Natural killer cell treated with Interleukin-12 subunit alpha and Interleukin-12 subunit beta and Interleukin-15 and Interleukin-18, amount 100 ng/mL, for 72 hours (primary cell): ENCODE measurements at regions not wholly inside any gene's neighbourhood (a gene's known extent, or its start where the extent isn't known, plus 50 kb on each side); places are given as distances from the start of the nearest gene placed in this dataset.
A peak's percentile ranks its signal among the peaks of the same experiment; 100 is the strongest.

Experiments used
- ATAC-seq, 2 donors: fragments of 150-1000 bp; cut with Tn5 transposase in 1 of 2; sonication (Bioruptor Pico), chemical (Tn5 transposase) in 1 of 2; 2 replicates each; pipeline ENCODE4 v1.10.0; 2021
- DNase-seq: peaks from one replicate; pipeline ENCODE4 v3.0.0; 2022; ENCODE audit warnings: low spot score
- H3K27ac Mint-ChIP-seq, 2 donors: 1 replicate in 1 of 2; 2 replicates in 1 of 2; pipeline ENCODE4 v1.8.0; 2022; ENCODE audit warnings: mixed read lengths in 2 of 2, mild to moderate bottlenecking in 1 of 2, moderate library complexity in 1 of 2
- H3K27me3 Mint-ChIP-seq, 2 donors: 1 replicate in 1 of 2; 2 replicates in 1 of 2; pipeline ENCODE4 v1.8.0; 2022; ENCODE audit warnings: mixed read lengths in 2 of 2
- H3K36me3 Mint-ChIP-seq: one replicate; pipeline ENCODE4 v1.8.0; 2022; ENCODE audit warnings: mixed read lengths
- H3K4me1 Mint-ChIP-seq, 2 donors: 1 replicate in 1 of 2; 2 replicates in 1 of 2; pipeline ENCODE4 v1.8.0; 2022; ENCODE audit warnings: low read depth in 2 of 2, mixed read lengths in 2 of 2, mild to moderate bottlenecking in 1 of 2
- H3K4me3 Mint-ChIP-seq: one replicate; pipeline ENCODE4 v1.8.0; 2022; ENCODE audit warnings: mixed read lengths
- H3K9me3 Mint-ChIP-seq: 2 replicates; pipeline ENCODE4 v1.8.0; 2022; ENCODE audit warnings: mixed read lengths

- H3K9me3 Mint-ChIP-seq, result no peaks in the 10 kb centered on the region
- no peak overlapping the region for H3K27ac Mint-ChIP-seq
- H3K4me1 Mint-ChIP-seq, result no peaks in the 10 kb centered on the region
- H3K27me3 Mint-ChIP-seq, result peaks cover 0 to 2% of the 10 kb centered on the region in 2 donors
- H3K4me3 Mint-ChIP-seq, result no peak overlapping the region
- H3K36me3 Mint-ChIP-seq, result no peaks in the 10 kb centered on the region
- ATAC-seq, result no peak
- DNase-seq, result no peak
Observed at GRCh38 chr10:130458509-130458908, 322.3 kb downstream of the GLRX3 start.

GRCh38 chr10:130459011-130459410 is 322.8 kb downstream of the GLRX3 start:
- ATAC-seq (no peak), DNase-seq (no peak)
- Mint-ChIP-seq H3K9me3 (no peaks in the 10 kb centered on the region), H3K4me3 (no peak overlapping the region), H3K27ac (no peak overlapping the region), H3K36me3 (no peaks in the 10 kb centered on the region), H3K27me3 (peaks cover 0 to 2% of the 10 kb centered on the region in 2 donors), H3K4me1 (peaks cover 0 to 2% of the 10 kb centered on the region in 2 donors)

- Mint-ChIP-seq H3K36me3 (no peaks in the 10 kb centered on the region), H3K27me3 (peaks cover 0 to 2% of the 10 kb centered on the region in 2 donors), H3K4me1 (peaks cover 0 to 2% of the 10 kb centered on the region in 2 donors), H3K9me3 (no peaks in the 10 kb centered on the region), H3K4me3 (no peak overlapping the region), H3K27ac (no peak overlapping the region)
- DNase-seq (no peak), ATAC-seq (no peak)
Observed at GRCh38 chr10:130459851-130460490, 323.8 kb downstream of the GLRX3 start.

GRCh38 chr10:130461631-130462030 is 325.4 kb downstream of the GLRX3 start:
- DNase-seq (no peak), ATAC-seq (no peak)
- no peaks in the 10 kb centered on the region for H3K9me3 Mint-ChIP-seq
- H3K4me3 Mint-ChIP-seq, result no peak overlapping the region
- H3K27me3 Mint-ChIP-seq, result peaks cover 0 to 2% of the 10 kb centered on the region in 2 donors
- no peaks in the 10 kb centered on the region for H3K36me3 Mint-ChIP-seq
- peaks cover 0 to 2% of the 10 kb centered on the region in 2 donors for H3K4me1 Mint-ChIP-seq
- H3K27ac Mint-ChIP-seq, result no peak overlapping the region

- Mint-ChIP-seq H3K9me3 (peaks cover 4% of the 10 kb centered on the region), H3K4me3 (no peak overlapping the region), H3K36me3 (no peaks in the 10 kb centered on the region), H3K27me3 (peaks cover 0 to 2% of the 10 kb centered on the region in 2 donors), H3K4me1 (peaks cover 0 to 2% of the 10 kb centered on the region in 2 donors), H3K27ac (no peak overlapping the region)
- peak; percentile 48 to 57 for ATAC-seq
- no peak for DNase-seq
Observed at GRCh38 chr10:130463104-130463875, 327.1 kb downstream of the GLRX3 start.

GRCh38 chr10:130463876-130464364 is 327.7 kb downstream of the GLRX3 start:
- peaks cover 0 to 2% of the 10 kb centered on the region in 2 donors for H3K27me3 Mint-ChIP-seq
- DNase-seq, result no peak

GRCh38 chr10:130464426-130464825 is 328.2 kb downstream of the GLRX3 start:
- no peak for ATAC-seq
- peaks cover 0 to 2% of the 10 kb centered on the region in 2 donors for H3K4me1 Mint-ChIP-seq
- H3K27ac Mint-ChIP-seq, result no peak overlapping the region
- DNase-seq, result no peak
- H3K4me3 Mint-ChIP-seq, result no peak overlapping the region
- H3K27me3 Mint-ChIP-seq, result peaks cover under 1 to 2% of the 10 kb centered on the region in 2 donors
- peaks cover 7% of the 10 kb centered on the region for H3K9me3 Mint-ChIP-seq
- H3K36me3 Mint-ChIP-seq, result no peaks in the 10 kb centered on the region

More at GRCh38 chr10:130463876-130464364, 327.7 kb downstream of the GLRX3 start:
- Mint-ChIP-seq H3K27ac (no peak overlapping the region), H3K4me1 (peaks cover 0 to 2% of the 10 kb centered on the region in 2 donors), H3K9me3 (peaks cover 7% of the 10 kb centered on the region), H3K36me3 (no peaks in the 10 kb centered on the region), H3K4me3 (no peak overlapping the region)
- ATAC-seq, result no peak

GRCh38 chr10:130466271-130466997 is 330.2 kb downstream of the GLRX3 start:
- Mint-ChIP-seq H3K9me3 (peaks cover 10% of the 10 kb centered on the region), H3K27me3 (peaks cover 2 to 6% of the 10 kb centered on the region in 2 donors), H3K4me3 (no peak overlapping the region), H3K4me1 (peaks cover 0 to 2% of the 10 kb centered on the region in 2 donors), H3K36me3 (no peaks in the 10 kb centered on the region), H3K27ac (no peak overlapping the region)
- no peak for ATAC-seq
- no peak for DNase-seq

- Mint-ChIP-seq H3K4me3 (no peak overlapping the region), H3K4me1 (no peaks in the 10 kb centered on the region), H3K27ac (no peak overlapping the region)
Observed at GRCh38 chr10:130470286-130470685, 334.1 kb downstream of the GLRX3 start.

GRCh38 chr10:130470973-130471372 is 334.8 kb downstream of the GLRX3 start:
- DNase-seq, result no peak
- Mint-ChIP-seq H3K36me3 (no peaks in the 10 kb centered on the region), H3K4me1 (no peaks in the 10 kb centered on the region), H3K27me3 (peaks cover 2 to 6% of the 10 kb centered on the region in 2 donors), H3K9me3 (peaks cover 10% of the 10 kb centered on the region), H3K27ac (no peak overlapping the region), H3K4me3 (no peak overlapping the region)
- no peak for ATAC-seq

More at GRCh38 chr10:130470286-130470685, 334.1 kb downstream of the GLRX3 start:
- H3K27me3 Mint-ChIP-seq, result peaks cover 2 to 6% of the 10 kb centered on the region in 2 donors
- DNase-seq, result no peak
- no peaks in the 10 kb centered on the region for H3K36me3 Mint-ChIP-seq
- ATAC-seq, result no peak
- peaks cover 10% of the 10 kb centered on the region for H3K9me3 Mint-ChIP-seq

GRCh38 chr10:130471486-130471885 is 335.3 kb downstream of the GLRX3 start:
- Mint-ChIP-seq H3K9me3 (peaks cover 10% of the 10 kb centered on the region), H3K27ac (no peak overlapping the region), H3K36me3 (no peaks in the 10 kb centered on the region), H3K4me3 (no peak overlapping the region), H3K4me1 (no peaks in the 10 kb centered on the region), H3K27me3 (peaks cover 2 to 6% of the 10 kb centered on the region in 2 donors)
- ATAC-seq (no peak), DNase-seq (no peak)

- H3K9me3 Mint-ChIP-seq, result peaks cover 7% of the 10 kb centered on the region
- H3K27ac Mint-ChIP-seq, result no peak overlapping the region
- ATAC-seq (no peak), DNase-seq (no peak)
- no peaks in the 10 kb centered on the region for H3K4me1 Mint-ChIP-seq
- H3K4me3 Mint-ChIP-seq, result no peak overlapping the region
- H3K36me3 Mint-ChIP-seq, result no peaks in the 10 kb centered on the region
- H3K27me3 Mint-ChIP-seq, result peaks cover 2 to 6% of the 10 kb centered on the region in 2 donors
Observed at GRCh38 chr10:130472236-130472635, 336.0 kb downstream of the GLRX3 start.

- Mint-ChIP-seq H3K27ac (no peak overlapping the region), H3K36me3 (no peaks in the 10 kb centered on the region), H3K4me1 (no peaks in the 10 kb centered on the region), H3K4me3 (no peak overlapping the region), H3K9me3 (peaks cover 3% of the 10 kb centered on the region), H3K27me3 (peaks cover 0 to 4% of the 10 kb centered on the region in 2 donors)
- no peak for DNase-seq
- ATAC-seq, result no peak
Observed at GRCh38 chr10:130474591-130474990, 338.4 kb downstream of the GLRX3 start.
